ENCODE measurements at regions not wholly inside any gene's neighbourhood (a gene's known extent, or its start where the extent isn't known, plus 50 kb on each side); places are given as distances from the start of the nearest gene placed in this dataset.

GRCh38 chr4:108333353-108333942 lies 164.7 kb upstream of the LEF1 start:
- DNase-seq (ENCODE audit: low read depth, low spot score) = no peak

- DNase-seq (ENCODE audit: low read depth, low spot score) = no peak
Observed at GRCh38 chr4:108331905-108332632, 163.3 kb upstream of the LEF1 start.

- no peak for DNase-seq (ENCODE audit: low read depth, low spot score)
Observed at GRCh38 chr4:108328383-108328732, 159.6 kb upstream of the LEF1 start.

GRCh38 chr4:108327642-108328382 lies 159.1 kb upstream of the LEF1 start:
- no peak for DNase-seq (ENCODE audit: low read depth, low spot score)

- DNase-seq (ENCODE audit: low read depth, low spot score) = no peak
Observed at GRCh38 chr4:108325561-108325960, 156.8 kb upstream of the LEF1 start.

- DNase-seq (ENCODE audit: low read depth, low spot score) = no peak
Observed at GRCh38 chr4:108324450-108324849, 155.7 kb upstream of the LEF1 start.

GRCh38 chr4:108322497-108322896 lies 153.8 kb upstream of the LEF1 start:
- no peak for DNase-seq (ENCODE audit: low read depth, low spot score)

- DNase-seq (ENCODE audit: low read depth, low spot score) = no peak
Observed at GRCh38 chr4:108320061-108320460, 151.3 kb upstream of the LEF1 start.

- no peak for DNase-seq (ENCODE audit: low read depth, low spot score)
Observed at GRCh38 chr4:108317377-108317776, 148.6 kb upstream of the LEF1 start.

- DNase-seq (ENCODE audit: low read depth, low spot score) = no peak
Observed at GRCh38 chr4:108315694-108316093, 147.0 kb upstream of the LEF1 start.

- DNase-seq (ENCODE audit: low read depth, low spot score) = no peak
Observed at GRCh38 chr4:108314900-108315589, 146.3 kb upstream of the LEF1 start.

- DNase-seq (ENCODE audit: low read depth, low spot score) = peak; percentile 62
Observed at GRCh38 chr4:108313546-108314339, 145.0 kb upstream of the LEF1 start.

GRCh38 chr4:108311313-108311712 lies 142.6 kb upstream of the LEF1 start:
- no peak for DNase-seq (ENCODE audit: low read depth, low spot score)

GRCh38 chr4:108303488-108304177 lies 134.9 kb upstream of the LEF1 start:
- peak; percentile 8 for DNase-seq (ENCODE audit: low read depth, low spot score)

- DNase-seq (ENCODE audit: low read depth, low spot score) = peak; percentile 19
Observed at GRCh38 chr4:108301545-108302251, 133.0 kb upstream of the LEF1 start.

- DNase-seq (ENCODE audit: low read depth, low spot score) = no peak
Observed at GRCh38 chr4:108297605-108298004, 128.9 kb upstream of the LEF1 start.

GRCh38 chr4:108292229-108292628 lies 123.5 kb upstream of the LEF1 start:
- DNase-seq (ENCODE audit: low read depth, low spot score) = no peak

- DNase-seq (ENCODE audit: low read depth, low spot score) = no peak
Observed at GRCh38 chr4:108291137-108291536, 122.4 kb upstream of the LEF1 start.

GRCh38 chr4:108287834-108288413 lies 119.2 kb upstream of the LEF1 start:
- no peak for DNase-seq (ENCODE audit: low read depth, low spot score)

- DNase-seq (ENCODE audit: low read depth, low spot score) = no peak
Observed at GRCh38 chr4:108280072-108280471, 111.3 kb upstream of the LEF1 start.

Data from ELF-1 (cell line).